Prostate gland (tissue), 2 donors: ENCODE measurements at regions not wholly inside any gene's neighbourhood (a gene's known extent, or its start where the extent isn't known, plus 50 kb on each side); places are given as distances from the start of the nearest gene placed in this dataset.

ENCODE experiments used
- DNase-seq: peaks from one replicate; pipeline ENCODE4 v3.0.0-alpha.2; 2019; ENCODE audit warnings: low spot score
- H3K27ac ChIP-seq, 2 donors: fragments of 200-600 bp; sonication (generic); 2 replicates each; pipeline ENCODE4 v1.5.1; 2017 to 2019
- H3K27me3 ChIP-seq: fragments of 200-600 bp; sonication (generic); replicated peaks from 2 replicates; pipeline ENCODE4 v1.5.1; 2019; ENCODE audit not compliant: insufficient read depth
- H3K36me3 ChIP-seq, 2 donors: fragments of 200-600 bp; sonication (generic); 1 replicate in 1 of 2; 2 replicates in 1 of 2; pipeline versions ENCODE4 v1.5.1 to v1.8.1; 2017 to 2019
- H3K4me1 ChIP-seq: fragments of 200-600 bp; sonication (generic); replicated peaks from 2 replicates; pipeline ENCODE4 v1.5.1; 2019
- H3K4me3 ChIP-seq, 2 donors: fragments of 200-600 bp; sonication (generic); 2 replicates each; pipeline ENCODE4 v1.5.1; 2017 to 2019
- H3K9me3 ChIP-seq: fragments of 200-600 bp; sonication (generic); 2 replicates; pipeline ENCODE4 v1.5.1; 2017
- CTCF ChIP-seq, 4 experiments: fragments of 200-600 bp in 2 of 4; fragments of 450-650 bp in 2 of 4; sonication (generic) in 2 of 4; IDR thresholded peaks; 1 replicate in 3 of 4; 2 replicates in 1 of 4; pipeline ENCODE4 v1.5.1; 2016 to 2019; ENCODE audit warnings: antibody characterized with exemption in 4 of 4, mild to moderate bottlenecking in 2 of 4, moderate library complexity in 2 of 4
- POLR2A ChIP-seq: fragments of 450-650 bp; IDR thresholded peaks from one replicate; pipeline ENCODE4 v1.6.1; 2016; ENCODE audit warnings: antibody characterized with exemption, mild to moderate bottlenecking
- POLR2AphosphoS5 ChIP-seq: sonication (generic); formaldehyde crosslinking; IDR thresholded peaks from one replicate; pipeline ENCODE4 v1.6.1; 2017; ENCODE audit warnings: antibody characterized with exemption
- WGBS: methylation state at CpG from one replicate; pipeline ENCODE4 v1.1.5; 2018; 5-methylcytosine and 5-hydroxymethylcytosine counted together
- intact Hi-C: fragments of 100-400 bp; cut with DNase I; formaldehyde crosslinking; loops from one replicate; pipeline ENCODE4 v1.14.2; 2022

- intact Hi-C loops: no loop called here
- H3K4me3 ChIP-seq: no peak overlapping the region
- no peaks in the 10 kb centered on the region for H3K9me3 ChIP-seq
- TF ChIP-seq CTCF (IDR thresholded peaks at IDR 0.05) (no peak), POLR2AphosphoS5 (no peak), POLR2A (no peak)
- no peaks in the 10 kb centered on the region for H3K27me3 ChIP-seq
- no peak overlapping the region for H3K27ac ChIP-seq
- DNase-seq: no peak
- WGBS: 50% methylated on average over 1 of the region's 1 CpG
- no peaks in the 10 kb centered on the region for H3K36me3 ChIP-seq
- H3K4me1 ChIP-seq: no peaks in the 10 kb centered on the region
Measured at GRCh38 chr3:163474766-163475165, 1603.5 kb downstream of the SI start.

DNA sequence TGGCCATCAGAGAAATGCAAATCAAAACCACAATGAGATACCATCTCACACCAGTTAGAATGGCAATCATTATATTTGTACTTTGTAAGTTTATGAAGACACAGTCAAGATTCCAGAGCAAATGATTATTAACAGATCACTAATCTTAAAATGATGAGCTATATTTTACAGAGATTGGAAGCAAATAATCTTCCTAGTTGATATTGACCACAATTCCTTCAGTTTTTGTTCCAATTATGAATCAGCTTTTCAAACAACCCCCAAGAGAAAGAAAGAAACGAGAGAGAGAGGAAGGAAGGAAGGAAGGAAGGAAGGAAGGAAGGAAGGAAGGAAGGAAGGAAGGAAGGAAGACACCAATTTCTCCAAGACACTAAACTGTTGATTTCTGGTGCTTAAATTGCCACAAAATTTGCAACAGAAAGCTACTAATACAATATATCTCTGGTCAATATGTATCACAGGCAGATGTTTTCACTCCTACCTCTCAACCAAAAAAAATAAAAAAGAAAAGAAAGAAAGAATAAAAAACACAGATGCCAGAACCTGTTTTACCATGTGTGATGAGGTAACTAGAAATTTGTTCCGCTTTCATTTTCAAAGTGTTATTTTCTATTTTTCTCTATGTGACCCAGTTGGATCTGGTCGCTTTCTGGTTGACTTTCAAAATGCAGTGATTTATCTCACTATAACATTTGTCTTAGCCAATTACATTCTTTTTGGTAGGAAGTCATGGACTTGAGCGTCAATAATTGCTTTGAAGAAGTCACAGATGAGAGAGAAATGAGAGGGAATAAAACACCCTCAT lies 1609.6 kb downstream of the SI start:
- 77% methylated on average over 4 of the region's 4 CpGs for WGBS

DNA sequence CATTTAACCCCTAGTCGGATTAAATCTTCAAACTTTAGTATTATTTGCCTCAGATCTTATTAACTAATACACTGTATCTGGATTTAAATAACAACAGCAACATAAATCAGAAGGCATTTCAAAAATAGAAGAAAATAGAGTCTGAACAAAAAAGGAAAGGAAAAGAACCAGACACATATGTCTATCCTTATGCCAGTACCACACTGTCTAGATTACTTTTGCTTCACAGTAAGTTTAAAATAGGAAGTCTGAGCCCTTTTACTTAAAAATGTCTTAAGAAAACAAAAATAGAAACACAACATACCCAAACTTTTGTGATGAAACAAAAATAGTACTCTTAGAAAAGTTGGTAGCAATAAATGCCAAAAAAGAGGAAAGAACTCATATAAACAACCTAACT lies 1615.8 kb downstream of the SI start:
- no peak overlapping the region for H3K4me3 ChIP-seq
- TF ChIP-seq POLR2A (no peak), CTCF (IDR thresholded peaks at IDR 0.05) (no peak), POLR2AphosphoS5 (no peak)
- H3K27me3 ChIP-seq: no peaks in the 10 kb centered on the region
- no peaks in the 10 kb centered on the region for H3K36me3 ChIP-seq
- WGBS: 76% methylated on average over 1 of the region's 1 CpG
- intact Hi-C loops: no loop called here
- H3K27ac ChIP-seq: no peak overlapping the region
- no peaks in the 10 kb centered on the region for H3K4me1 ChIP-seq
- no peaks in the 10 kb centered on the region for H3K9me3 ChIP-seq
- DNase-seq: no peak

More for the DNA sequence above, 1609.6 kb downstream of the SI start:
- H3K9me3 ChIP-seq: no peaks in the 10 kb centered on the region
- H3K4me1 ChIP-seq: no peaks in the 10 kb centered on the region
- no peak overlapping the region for H3K27ac ChIP-seq
- H3K4me3 ChIP-seq: no peak overlapping the region
- no peaks in the 10 kb centered on the region for H3K36me3 ChIP-seq
- no peak for TF ChIP-seq CTCF (IDR thresholded peaks at IDR 0.05)
- TF ChIP-seq POLR2AphosphoS5: no peak
- no peak for TF ChIP-seq POLR2A
- no peaks in the 10 kb centered on the region for H3K27me3 ChIP-seq
- intact Hi-C loops: no loop called here
- no peak for DNase-seq

DNA sequence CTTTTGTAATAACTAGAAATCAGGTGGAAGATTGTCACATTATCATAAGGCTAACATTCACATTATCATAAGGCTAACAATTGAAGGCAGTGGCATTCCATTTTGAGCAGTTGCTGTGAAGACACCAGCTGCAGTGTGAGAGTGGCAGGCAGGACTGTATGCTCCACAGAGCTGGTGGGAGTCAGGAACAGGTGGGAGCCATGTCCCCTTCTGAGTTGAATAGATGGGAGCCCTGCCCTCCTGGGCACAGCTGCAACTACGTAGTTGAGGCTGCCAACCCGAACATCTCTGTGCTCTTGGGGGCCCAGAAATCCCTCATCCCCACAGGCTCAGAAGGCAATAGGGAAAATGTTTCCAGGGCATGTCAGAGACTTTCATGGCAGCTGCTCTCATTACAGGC lies 1627.6 kb downstream of the SI start:
- WGBS: 80% methylated on average over 2 of the region's 2 CpGs
- Histone ChIP-seq H3K4me1 (no peaks in the 10 kb centered on the region), H3K27ac (no peak overlapping the region), H3K9me3 (no peaks in the 10 kb centered on the region), H3K36me3 (no peaks in the 10 kb centered on the region), H3K4me3 (no peak overlapping the region), H3K27me3 (no peaks in the 10 kb centered on the region)
- TF ChIP-seq CTCF (IDR thresholded peaks at IDR 0.05) (no peak), POLR2A (no peak), POLR2AphosphoS5 (no peak)
- intact Hi-C loops: no loop called here
- DNase-seq: no peak

GRCh38 chr3:163438760-163439159 lies 1639.5 kb downstream of the SI start:
- intact Hi-C loops: no loop called here
- WGBS: 87% methylated on average over 2 of the region's 2 CpGs

More at GRCh38 chr3:163438760-163439159, 1639.5 kb downstream of the SI start:
- Histone ChIP-seq H3K9me3 (no peaks in the 10 kb centered on the region), H3K36me3 (no peaks in the 10 kb centered on the region), H3K27ac (no peak overlapping the region), H3K4me3 (no peak overlapping the region), H3K27me3 (no peaks in the 10 kb centered on the region), H3K4me1 (no peaks in the 10 kb centered on the region)
- DNase-seq: no peak
- TF ChIP-seq POLR2A (no peak), CTCF (IDR thresholded peaks at IDR 0.05) (no peak), POLR2AphosphoS5 (no peak)
